Osteoblast (primary cell): ENCODE measurements at regions not wholly inside any gene's neighbourhood (a gene's known extent, or its start where the extent isn't known, plus 50 kb on each side); places are given as distances from the start of the nearest gene placed in this dataset.

Experiments used
- DNase-seq: peaks from one replicate; pipeline ENCODE4 v3.0.0; 2011; ENCODE audit warnings: low spot score, mixed read lengths; ENCODE audit not compliant: insufficient read length; ENCODE audit errors: missing footprints
- H2AFZ ChIP-seq: 2 replicates; pipeline ENCODE4 v1.6.0; 2011; ENCODE audit warnings: mild to moderate bottlenecking, low read length
- H3K27ac ChIP-seq: 2 replicates; pipeline ENCODE4 v1.5.1; 2011; ENCODE audit warnings: mild to moderate bottlenecking, low read depth, low read length, moderate library complexity
- H3K27me3 ChIP-seq: 2 replicates; pipeline ENCODE4 v1.6.0; 2012; ENCODE audit warnings: mild to moderate bottlenecking, control low read depth, inconsistent platforms, low read length, moderate library complexity; ENCODE audit not compliant: insufficient read depth
- H3K36me3 ChIP-seq: 2 replicates; pipeline ENCODE4 v1.5.1; 2011; ENCODE audit warnings: mild to moderate bottlenecking, low read length, control low read depth, moderate library complexity; ENCODE audit not compliant: insufficient read depth
- H3K4me1 ChIP-seq: 2 replicates; pipeline ENCODE4 v1.5.1; 2011; ENCODE audit warnings: mild to moderate bottlenecking, low read length, control low read depth, moderate library complexity; ENCODE audit not compliant: insufficient read depth
- H3K4me2 ChIP-seq: 2 replicates; pipeline ENCODE4 v1.6.0; 2011; ENCODE audit warnings: mild to moderate bottlenecking, low read length; ENCODE audit not compliant: insufficient read depth
- H3K4me3 ChIP-seq: fragments of 200-600 bp; sonication (generic); 3 replicates; pipeline ENCODE4 v1.5.1; 2012; ENCODE audit warnings: mild to moderate bottlenecking, low read length, inconsistent platforms; ENCODE audit not compliant: insufficient read depth
- H3K79me2 ChIP-seq: 2 replicates; pipeline ENCODE4 v1.6.0; 2012; ENCODE audit warnings: mild to moderate bottlenecking, low read length, control low read depth, inconsistent platforms; ENCODE audit not compliant: insufficient read depth
- H3K9me3 ChIP-seq: 2 replicates; pipeline ENCODE4 v1.5.1; 2011; ENCODE audit warnings: low read depth, low read length, control low read depth
- H4K20me1 ChIP-seq: 2 replicates; pipeline ENCODE4 v1.6.0; 2012; ENCODE audit warnings: mild to moderate bottlenecking, low read length, control low read depth; ENCODE audit not compliant: insufficient read depth
- CTCF ChIP-seq: IDR thresholded peaks from 2 replicates; pipeline ENCODE4 v1.5.1; 2011; ENCODE audit warnings: mild to moderate bottlenecking, low read depth, low read length, moderate library complexity; ENCODE audit errors: extremely low read depth

- TF ChIP-seq CTCF: no peak
- Histone ChIP-seq H3K27me3 (peaks cover 33% of the 10 kb centered on the region), H3K4me1 (peaks cover 6% of the 10 kb centered on the region), H3K79me2 (no peaks in the 10 kb centered on the region), H3K4me2 (no peak overlapping the region), H2AFZ (no peak overlapping the region), H4K20me1 (no peaks in the 10 kb centered on the region), H3K36me3 (no peaks in the 10 kb centered on the region), H3K27ac (no peak overlapping the region), H3K4me3 (no peak overlapping the region), H3K9me3 (no peaks in the 10 kb centered on the region)
- DNase-seq: no peak
Observed at GRCh38 chr5:68540798-68541590, 325.4 kb downstream of the PIK3R1 start.

- H3K4me1 ChIP-seq: peaks cover 6% of the 10 kb centered on the region
- no peaks in the 10 kb centered on the region for H4K20me1 ChIP-seq
- no peak overlapping the region for H3K27ac ChIP-seq
- no peaks in the 10 kb centered on the region for H3K79me2 ChIP-seq
- peaks cover 33% of the 10 kb centered on the region for H3K27me3 ChIP-seq
- no peak overlapping the region for H2AFZ ChIP-seq
- no peak overlapping the region for H3K4me2 ChIP-seq
- H3K4me3 ChIP-seq: no peak overlapping the region
- TF ChIP-seq CTCF: no peak
- no peak for DNase-seq
- H3K36me3 ChIP-seq: no peaks in the 10 kb centered on the region
- no peaks in the 10 kb centered on the region for H3K9me3 ChIP-seq
Observed at GRCh38 chr5:68542207-68542606, 326.7 kb downstream of the PIK3R1 start.

GRCh38 chr5:68543212-68543611 is 327.7 kb downstream of the PIK3R1 start:
- H2AFZ ChIP-seq: no peak overlapping the region
- H3K27ac ChIP-seq: no peak overlapping the region
- peaks cover 6% of the 10 kb centered on the region for H3K4me1 ChIP-seq
- peaks cover 28% of the 10 kb centered on the region for H3K27me3 ChIP-seq
- H3K79me2 ChIP-seq: no peaks in the 10 kb centered on the region
- no peak overlapping the region for H3K4me2 ChIP-seq
- no peaks in the 10 kb centered on the region for H4K20me1 ChIP-seq
- no peaks in the 10 kb centered on the region for H3K36me3 ChIP-seq
- H3K4me3 ChIP-seq: no peak overlapping the region
- H3K9me3 ChIP-seq: no peaks in the 10 kb centered on the region
- no peak for TF ChIP-seq CTCF
- no peak for DNase-seq

- Histone ChIP-seq H3K27me3 (peaks cover 19% of the 10 kb centered on the region), H2AFZ (no peak overlapping the region), H3K9me3 (no peaks in the 10 kb centered on the region), H3K79me2 (no peaks in the 10 kb centered on the region), H3K4me2 (no peak overlapping the region), H3K36me3 (no peaks in the 10 kb centered on the region), H4K20me1 (no peaks in the 10 kb centered on the region), H3K4me1 (peaks cover 14% of the 10 kb centered on the region), H3K27ac (no peak overlapping the region), H3K4me3 (no peak overlapping the region)
- no peak for DNase-seq
- TF ChIP-seq CTCF: no peak
Observed at GRCh38 chr5:68544091-68544647, 328.6 kb downstream of the PIK3R1 start.
